H9 (cell line): ENCODE measurements at regions not wholly inside any gene's neighbourhood (a gene's known extent, or its start where the extent isn't known, plus 50 kb on each side); places are given as distances from the start of the nearest gene placed in this dataset.

Source experiments
- DNase-seq: peaks from one replicate; pipeline ENCODE4 v3.0.0-alpha.2; 2017
- H2AFZ ChIP-seq: one replicate; pipeline ENCODE4 v1.6.1; 2013; ENCODE audit warnings: mild to moderate bottlenecking, low read length, control low read depth, moderate library complexity
- H2AK5ac ChIP-seq: 2 replicates; pipeline ENCODE4 v1.6.1; 2013; ENCODE audit warnings: low read length, control low read depth, mixed read lengths; ENCODE audit not compliant: insufficient read length
- H2BK120ac ChIP-seq: one replicate; pipeline ENCODE4 v1.6.1; 2013; ENCODE audit warnings: low read depth, mild to moderate bottlenecking, low read length, control low read depth, inconsistent platforms; ENCODE audit not compliant: poor library complexity, severe bottlenecking
- H2BK12ac ChIP-seq: 2 replicates; pipeline ENCODE4 v1.6.1; 2013; ENCODE audit warnings: low read length, control low read depth, mixed read lengths, low read depth; ENCODE audit not compliant: insufficient read length
- H2BK15ac ChIP-seq: 2 replicates; pipeline ENCODE4 v1.6.1; 2013; ENCODE audit warnings: low read depth, low read length, control low read depth
- H2BK20ac ChIP-seq: one replicate; pipeline ENCODE4 v1.6.1; 2013; ENCODE audit warnings: low read depth, mild to moderate bottlenecking, low read length, control low read depth, inconsistent platforms; ENCODE audit not compliant: poor library complexity, severe bottlenecking
- H2BK5ac ChIP-seq: 2 replicates; pipeline ENCODE4 v1.6.1; 2013; ENCODE audit warnings: low read length, control low read depth, mixed read lengths; ENCODE audit not compliant: insufficient read length
- H3K14ac ChIP-seq: 2 replicates; pipeline ENCODE4 v1.6.1; 2013; ENCODE audit warnings: low read length, control low read depth; ENCODE audit not compliant: insufficient read depth
- H3K18ac ChIP-seq: 2 replicates; pipeline ENCODE4 v1.6.1; 2013; ENCODE audit warnings: low read depth, mild to moderate bottlenecking, mixed read lengths, low read length, control low read depth; ENCODE audit not compliant: insufficient read length
- H3K23ac ChIP-seq: 2 replicates; pipeline ENCODE4 v1.6.1; 2013; ENCODE audit warnings: low read length, control low read depth, mixed read lengths, low read depth; ENCODE audit not compliant: insufficient read length
- H3K23me2 ChIP-seq: 2 replicates; pipeline ENCODE4 v1.6.1; 2013; ENCODE audit warnings: low read depth, mild to moderate bottlenecking, mixed read lengths, low read length, control low read depth; ENCODE audit not compliant: insufficient read length, poor library complexity, severe bottlenecking
- H3K27ac ChIP-seq: 2 replicates; pipeline ENCODE4 v1.5.1; 2013; ENCODE audit warnings: low read length, control low read depth, mixed read lengths, low read depth; ENCODE audit not compliant: insufficient read length
- H3K27me3 ChIP-seq: 2 replicates; pipeline ENCODE4 v1.6.1; 2013; ENCODE audit warnings: low read length, control low read depth, inconsistent platforms; ENCODE audit not compliant: insufficient read depth
- H3K4ac ChIP-seq: 2 replicates; pipeline ENCODE4 v1.6.1; 2013; ENCODE audit warnings: low read depth, mild to moderate bottlenecking, control low read depth, inconsistent platforms, low read length, moderate library complexity
- H3K4me1 ChIP-seq: 2 replicates; pipeline ENCODE4 v1.6.1; 2013; ENCODE audit warnings: low read length, control low read depth, inconsistent platforms; ENCODE audit not compliant: insufficient read depth
- H3K4me2 ChIP-seq: 2 replicates; pipeline ENCODE4 v1.6.1; 2013; ENCODE audit warnings: low read length, control low read depth, mixed read lengths; ENCODE audit not compliant: insufficient read length, insufficient read depth
- H3K56ac ChIP-seq: 2 replicates; pipeline ENCODE4 v1.6.1; 2013; ENCODE audit warnings: low read depth, mild to moderate bottlenecking, mixed read lengths, low read length, control low read depth; ENCODE audit not compliant: insufficient read length
- H3K79me1 ChIP-seq: 2 replicates; pipeline ENCODE4 v1.6.1; 2013; ENCODE audit warnings: low read depth, mild to moderate bottlenecking, moderate library complexity, low read length, control low read depth, inconsistent platforms; ENCODE audit not compliant: insufficient read depth, poor library complexity, severe bottlenecking
- H3K79me2 ChIP-seq: 2 replicates; pipeline ENCODE4 v1.6.1; 2013; ENCODE audit warnings: low read length, control low read depth, inconsistent platforms; ENCODE audit not compliant: insufficient read depth
- H3K9ac ChIP-seq: 2 replicates; pipeline ENCODE4 v1.6.1; 2013; ENCODE audit warnings: low read length, control low read depth, mixed read lengths; ENCODE audit not compliant: insufficient read length; ENCODE audit errors: extremely low read depth
- H3K9me3 ChIP-seq: one replicate; pipeline ENCODE4 v1.6.1; 2013; ENCODE audit warnings: low read depth, low read length, inconsistent platforms; ENCODE audit not compliant: control insufficient read depth
- H3T11ph ChIP-seq: one replicate; pipeline ENCODE4 v1.6.1; 2013; ENCODE audit warnings: mild to moderate bottlenecking, low read length, control low read depth, inconsistent platforms
- H4K20me1 ChIP-seq: one replicate; pipeline ENCODE4 v1.6.1; 2013; ENCODE audit not compliant: control insufficient read depth, insufficient read length, insufficient read depth
- H4K5ac ChIP-seq: 2 replicates; pipeline ENCODE4 v1.6.1; 2013; ENCODE audit warnings: low read depth, mild to moderate bottlenecking, mixed read lengths, low read length, control low read depth; ENCODE audit not compliant: insufficient read length
- H4K8ac ChIP-seq: replicated peaks from 2 replicates; pipeline ENCODE4 v1.6.1; 2013; ENCODE audit warnings: low read length, control low read depth, mixed read lengths, low read depth; ENCODE audit not compliant: insufficient read length
- H4K91ac ChIP-seq: 2 replicates; pipeline ENCODE4 v1.6.1; 2013; ENCODE audit warnings: low read depth, mild to moderate bottlenecking, moderate library complexity, mixed read lengths, low read length, control low read depth; ENCODE audit not compliant: insufficient read length
- H3K27ac Mint-ChIP-seq, 3 experiments: 2 replicates in 2 of 3; 3 replicates in 1 of 3; pipeline ENCODE4 v1.8.0; 2020 to 2021; ENCODE audit warnings: mixed read lengths in 3 of 3, mild to moderate bottlenecking in 1 of 3, moderate library complexity in 1 of 3
- H3K27me3 Mint-ChIP-seq: 2 replicates; pipeline ENCODE4 v1.8.0; 2021; ENCODE audit warnings: low read depth, mild to moderate bottlenecking, moderate library complexity, mixed read lengths
- H3K36me3 Mint-ChIP-seq, 3 experiments: 2 replicates in 2 of 3; 3 replicates in 1 of 3; pipeline ENCODE4 v1.8.0; 2020 to 2021; ENCODE audit warnings: low read depth in 3 of 3, mixed read lengths in 3 of 3; ENCODE audit not compliant: insufficient read depth in 1 of 3
- H3K4me1 Mint-ChIP-seq, 2 experiments: 2 replicates each; pipeline ENCODE4 v1.8.0; 2020; ENCODE audit warnings: mixed read lengths in 2 of 2
- H3K4me3 Mint-ChIP-seq, 2 experiments: 2 replicates in 1 of 2; 3 replicates in 1 of 2; pipeline ENCODE4 v1.8.0; 2020 to 2021; ENCODE audit warnings: mild to moderate bottlenecking in 2 of 2, mixed read lengths in 2 of 2, moderate library complexity in 1 of 2
- H3K9me3 Mint-ChIP-seq, 2 experiments: 2 replicates in 1 of 2; 3 replicates in 1 of 2; pipeline ENCODE4 v1.8.0; 2020; ENCODE audit warnings: mild to moderate bottlenecking in 2 of 2, mixed read lengths in 2 of 2, moderate library complexity in 1 of 2
- WGBS: extraction: QIAGEN DNeasy Blood & Tissue Kit; methylation state at CpG from one replicate; pipeline ENCODE4 v1.1.7; 2013; ENCODE audit warnings: missing lambda C conversion rate, low lambda C conversion rate, mixed read lengths; ENCODE audit not compliant: insufficient read length; ENCODE audit errors: extremely low coverage; 5-methylcytosine and 5-hydroxymethylcytosine counted together
- TF ChIP-seq, protein P1 (sequence below): fragments of 200-600 bp; sonication (generic); conservative IDR thresholded peaks from 3 replicates; pipeline ENCODE4 v1.8.0; 2021; ENCODE audit warnings: antibody characterized with exemption, mild to moderate bottlenecking

DNA sequence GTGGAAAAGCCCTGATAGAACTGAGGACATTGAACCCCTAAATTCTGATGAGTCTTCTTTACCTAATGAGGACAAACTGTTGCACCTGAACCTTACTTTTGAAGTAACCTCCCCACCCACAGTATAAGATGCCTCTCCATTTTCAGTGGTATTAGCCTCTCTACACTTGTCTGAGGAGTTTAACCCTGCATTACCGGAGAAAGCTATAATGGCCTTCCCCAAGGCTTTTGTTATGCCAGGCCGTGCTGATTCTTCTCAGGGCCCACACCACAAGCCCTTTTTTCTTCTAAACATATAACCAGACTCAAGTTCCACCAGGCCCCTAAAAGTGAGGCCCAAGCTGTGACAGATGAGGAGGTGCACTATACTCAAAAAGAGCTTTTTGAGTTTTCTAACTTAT, 345.8 kb upstream of the GRID2 start:
- no peak overlapping the region for H3K23ac ChIP-seq
- no CpG with 5 or more reads among the region's 2 CpGs for WGBS

More for the DNA sequence above, 345.8 kb upstream of the GRID2 start:
- H3K36me3 Mint-ChIP-seq: peaks cover 0 to 7% (median 0%) of the 10 kb centered on the region in 3 experiments; a peak in 4 of 7 replicates
- Histone ChIP-seq H3K79me1 (no peaks in the 10 kb centered on the region), H4K91ac (no peak overlapping the region), H3K79me2 (no peaks in the 10 kb centered on the region), H3K27me3 (no peaks in the 10 kb centered on the region), H3K9ac (no peak overlapping the region), H4K8ac (no peak overlapping the region), H3K9me3 (no peaks in the 10 kb centered on the region), H3K4me1 (no peaks in the 10 kb centered on the region), H4K5ac (no peak overlapping the region), H3K4me2 (no peak overlapping the region), H3T11ph (no peak overlapping the region), H2BK5ac (no peak overlapping the region), H3K56ac (no peak overlapping the region), H2BK15ac (no peak overlapping the region), H3K23me2 (no peaks in the 10 kb centered on the region), H3K18ac (no peak overlapping the region), H3K27ac (no peak overlapping the region), H2BK12ac (no peak overlapping the region), H2BK20ac (no peak overlapping the region), H2AK5ac (no peak overlapping the region), H2BK120ac (no peak overlapping the region), H3K4ac (no peak overlapping the region), H3K14ac (no peak overlapping the region), H2AFZ (no peak overlapping the region), H4K20me1 (no peaks in the 10 kb centered on the region)
- H3K4me3 Mint-ChIP-seq: no peak overlapping the region
- peaks cover 13 to 14% of the 10 kb centered on the region in 2 experiments for H3K4me1 Mint-ChIP-seq
- H3K27ac Mint-ChIP-seq: no peak overlapping the region
- TF ChIP-seq, protein P1, sequence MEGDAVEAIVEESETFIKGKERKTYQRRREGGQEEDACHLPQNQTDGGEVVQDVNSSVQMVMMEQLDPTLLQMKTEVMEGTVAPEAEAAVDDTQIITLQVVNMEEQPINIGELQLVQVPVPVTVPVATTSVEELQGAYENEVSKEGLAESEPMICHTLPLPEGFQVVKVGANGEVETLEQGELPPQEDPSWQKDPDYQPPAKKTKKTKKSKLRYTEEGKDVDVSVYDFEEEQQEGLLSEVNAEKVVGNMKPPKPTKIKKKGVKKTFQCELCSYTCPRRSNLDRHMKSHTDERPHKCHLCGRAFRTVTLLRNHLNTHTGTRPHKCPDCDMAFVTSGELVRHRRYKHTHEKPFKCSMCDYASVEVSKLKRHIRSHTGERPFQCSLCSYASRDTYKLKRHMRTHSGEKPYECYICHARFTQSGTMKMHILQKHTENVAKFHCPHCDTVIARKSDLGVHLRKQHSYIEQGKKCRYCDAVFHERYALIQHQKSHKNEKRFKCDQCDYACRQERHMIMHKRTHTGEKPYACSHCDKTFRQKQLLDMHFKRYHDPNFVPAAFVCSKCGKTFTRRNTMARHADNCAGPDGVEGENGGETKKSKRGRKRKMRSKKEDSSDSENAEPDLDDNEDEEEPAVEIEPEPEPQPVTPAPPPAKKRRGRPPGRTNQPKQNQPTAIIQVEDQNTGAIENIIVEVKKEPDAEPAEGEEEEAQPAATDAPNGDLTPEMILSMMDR: no peak
- DNase-seq: no peak
- H3K9me3 Mint-ChIP-seq: peaks cover 7 to 8% of the 10 kb centered on the region in 2 experiments; a peak in 4 of 5 replicates
- no peaks in the 10 kb centered on the region for H3K27me3 Mint-ChIP-seq
